A673 (cell line): ENCODE measurements at regions not wholly inside any gene's neighbourhood (a gene's known extent, or its start where the extent isn't known, plus 50 kb on each side); places are given as distances from the start of the nearest gene placed in this dataset.

Experiments
- BruUV-seq: library from RNA; stranded (reverse); fragments of 400-500 nt; replicated peaks from 2 replicates; lab custom pipeline; 2021; lab: Mats Ljungman, UMichigan
- CTCF ChIA-PET: fragments of 300-600 bp; sonication (Branson Sonifier 250); formaldehyde crosslinking; loops from one replicate; lab custom pipeline; 2022; ENCODE audit warnings: antibody characterized with exemption; lab: Charles Lee
- POLR2A ChIA-PET: fragments of 300-600 bp; sonication (Branson Sonifier 250); formaldehyde crosslinking; loops from one replicate; lab custom pipeline; 2022; ENCODE audit warnings: antibody characterized with exemption; ENCODE audit not compliant: low non-redundant PET; lab: Charles Lee
- DNase-seq: peaks from one replicate; pipeline ENCODE4 v3.0.0-alpha.2; 2015; ENCODE audit warnings: low spot score
- H3K27ac ChIP-seq: fragments of 200-600 bp; sonication (generic); 2 replicates; pipeline ENCODE4 v1.5.1; 2016; ENCODE audit warnings: mixed run types, low read depth, mild to moderate bottlenecking, mixed read lengths, antibody characterized with exemption, low read length; ENCODE audit not compliant: poor library complexity, severe bottlenecking
- H3K27me3 ChIP-seq: fragments of 200-600 bp; sonication (generic); replicated peaks from 2 replicates; pipeline ENCODE4 v1.6.1; 2017; ENCODE audit warnings: mixed run types, low read depth, mild to moderate bottlenecking, mixed read lengths, antibody characterized with exemption, low read length; ENCODE audit not compliant: insufficient read depth, poor library complexity
- H3K36me3 ChIP-seq: fragments of 200-600 bp; sonication (generic); 2 replicates; pipeline ENCODE4 v1.6.1; 2016; ENCODE audit warnings: mixed run types, mild to moderate bottlenecking, mixed read lengths, antibody characterized with exemption, low read length; ENCODE audit not compliant: insufficient read depth, poor library complexity, severe bottlenecking
- H3K4me1 ChIP-seq: fragments of 200-600 bp; sonication (generic); 2 replicates; pipeline ENCODE4 v1.6.1; 2017; ENCODE audit warnings: mixed run types, mild to moderate bottlenecking, mixed read lengths, antibody characterized with exemption, low read length; ENCODE audit not compliant: insufficient read depth, poor library complexity, severe bottlenecking
- H3K4me3 ChIP-seq: fragments of 200-600 bp; sonication (generic); 2 replicates; pipeline ENCODE4 v1.5.1; 2016; ENCODE audit warnings: low read depth, mixed run types, mild to moderate bottlenecking, mixed read lengths, low read length; ENCODE audit not compliant: poor library complexity, severe bottlenecking
- H3K9me3 ChIP-seq: fragments of 200-600 bp; sonication (generic); 2 replicates; pipeline ENCODE4 v1.6.1; 2016; ENCODE audit warnings: mixed run types, low read depth, mild to moderate bottlenecking, mixed read lengths, antibody characterized with exemption, low read length; ENCODE audit not compliant: poor library complexity, severe bottlenecking
- EZH2 ChIP-seq: fragments of 200-600 bp; sonication (generic); IDR thresholded peaks from 2 replicates; pipeline ENCODE4 v1.6.1; 2017; ENCODE audit warnings: borderline replicate concordance, low read depth, mild to moderate bottlenecking, mixed read lengths, antibody characterized with exemption, low read length; ENCODE audit not compliant: poor library complexity, severe bottlenecking
- intact Hi-C: fragments of 100-400 bp; cut with micrococcal nuclease; formaldehyde crosslinking; loops from one replicate; pipeline ENCODE4 v1.10.0; 2022; ENCODE audit not compliant: unreplicated experiment
- TF ChIP-seq, protein P1 (sequence below): fragments of 300-800, 200-600 bp; sonication (generic); conservative IDR thresholded peaks from 2 replicates; pipeline ENCODE4 v1.5.1; 2017; ENCODE audit warnings: low read depth, mild to moderate bottlenecking, antibody characterized with exemption, low read length, moderate library complexity, mixed read lengths

DNA sequence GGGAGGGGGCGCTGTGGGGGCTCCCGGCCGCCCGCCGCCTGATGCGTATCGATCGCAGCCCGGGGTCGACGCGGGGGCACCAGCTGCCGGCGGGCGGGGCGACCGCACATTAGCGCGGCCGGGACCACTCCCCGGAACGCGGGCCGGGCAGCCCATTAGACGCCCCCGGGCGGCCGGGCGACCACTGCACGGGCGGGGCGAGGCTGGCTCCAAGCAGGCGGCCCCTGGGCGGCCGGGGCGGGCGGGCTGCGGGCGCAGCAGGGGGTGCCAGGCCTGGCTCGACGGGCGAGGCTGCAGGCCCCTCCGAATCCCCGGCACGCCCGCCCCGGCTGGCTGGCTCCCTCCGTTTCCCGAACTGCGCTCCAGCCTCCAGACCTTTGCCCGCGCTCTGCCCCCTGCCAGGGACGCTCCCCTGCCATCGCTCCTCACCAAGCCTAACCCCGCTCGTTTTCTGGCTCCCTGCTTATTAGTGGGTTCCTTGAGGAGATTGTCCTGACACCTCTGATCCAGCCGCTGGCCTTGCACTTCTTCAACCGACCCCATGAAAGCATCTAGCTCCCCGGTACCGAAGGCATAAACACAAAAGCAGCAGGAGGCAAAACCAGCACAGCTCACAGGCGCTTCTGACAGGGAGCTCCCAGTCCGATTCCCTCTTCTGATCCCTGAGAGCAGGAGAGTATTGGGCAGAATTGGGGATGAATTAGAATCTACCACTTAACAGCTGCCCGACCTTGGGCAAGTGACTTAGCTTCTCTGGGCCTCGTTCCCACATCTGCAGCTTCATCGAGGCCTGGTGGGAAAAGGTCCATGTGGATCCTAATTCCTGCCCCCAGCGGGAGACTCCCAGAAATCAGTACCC lies 92.6 kb upstream of the CASZ1 start:
- ChIA-PET CTCF (no interaction called here), POLR2A (no interaction called here)
- no peaks in the 10 kb centered on the region for H3K9me3 ChIP-seq
- TF ChIP-seq EZH2: no peak
- peaks cover 6% of the 10 kb centered on the region for H3K4me1 ChIP-seq
- no peak for DNase-seq
- H3K27ac ChIP-seq: no peak overlapping the region
- intact Hi-C loops: no loop called here
- H3K27me3 ChIP-seq: no peaks in the 10 kb centered on the region
- no peaks in the 10 kb centered on the region for H3K36me3 ChIP-seq
- H3K4me3 ChIP-seq: peak overlapping the region; percentile 40
- no TSS peak for BruUV-seq

DNA sequence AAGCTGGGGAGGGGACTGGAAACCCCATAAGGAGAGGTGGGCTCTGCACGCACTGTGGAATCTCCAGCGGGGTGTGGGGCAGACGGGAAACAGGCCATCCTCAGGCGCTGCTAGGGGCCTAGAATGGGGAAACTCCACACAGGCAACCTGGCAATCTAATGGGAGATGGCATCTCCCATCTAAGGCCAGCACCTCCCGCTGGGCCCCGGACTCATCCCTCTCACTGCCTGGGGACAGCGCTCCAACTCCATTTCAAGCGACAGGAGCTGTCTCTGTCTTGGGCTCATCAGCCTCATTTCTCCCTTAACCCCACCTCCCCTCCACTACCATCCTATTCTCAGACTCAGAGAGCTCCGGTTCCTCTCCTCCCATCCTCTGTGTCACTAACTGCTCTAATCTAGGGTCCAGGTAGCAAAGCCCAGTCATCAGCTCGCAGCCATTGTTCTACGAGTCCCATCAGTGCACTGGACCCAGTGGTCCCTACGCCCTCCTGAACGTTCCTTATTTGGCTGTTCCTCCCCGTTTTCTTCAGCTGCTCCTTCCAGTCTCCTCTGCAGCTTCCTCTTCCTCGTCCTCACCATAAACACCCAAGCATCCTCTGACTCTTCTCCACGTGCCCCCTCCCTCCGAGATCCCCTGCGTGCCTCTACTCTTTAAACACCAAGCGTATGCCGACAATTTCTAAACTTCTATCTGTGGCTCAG lies 93.4 kb upstream of the CASZ1 start:
- DNase-seq: no peak

DNA sequence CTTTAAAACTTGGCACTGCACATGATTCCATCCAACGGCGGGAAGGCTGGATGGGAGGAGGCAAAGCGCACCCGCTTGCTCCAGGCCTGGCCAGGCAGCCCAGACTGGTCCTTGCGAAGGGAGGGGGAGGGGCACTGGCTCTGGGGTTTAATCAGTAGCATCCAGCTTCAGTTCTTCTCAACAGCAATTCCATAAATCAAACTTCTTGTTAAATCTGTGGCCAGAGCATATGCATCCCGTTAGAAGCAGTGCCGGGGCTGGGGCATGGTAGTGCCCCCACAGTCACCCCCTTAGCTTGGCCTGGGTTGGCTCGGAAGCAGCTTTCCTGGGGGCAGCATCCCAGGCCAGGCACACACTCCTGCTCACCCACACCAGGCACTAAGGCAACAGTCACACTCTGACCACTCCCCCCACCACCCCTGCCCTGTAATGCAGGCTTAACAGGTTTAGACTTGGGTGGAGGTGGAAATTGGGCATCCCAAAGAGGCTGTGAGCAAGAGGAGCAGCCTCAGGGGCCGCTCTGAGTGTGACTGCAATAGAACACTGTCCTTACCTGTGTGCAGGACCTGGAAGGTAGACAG lies 94.1 kb upstream of the CASZ1 start:
- no TSS peak for BruUV-seq
- TF ChIP-seq, protein P1, sequence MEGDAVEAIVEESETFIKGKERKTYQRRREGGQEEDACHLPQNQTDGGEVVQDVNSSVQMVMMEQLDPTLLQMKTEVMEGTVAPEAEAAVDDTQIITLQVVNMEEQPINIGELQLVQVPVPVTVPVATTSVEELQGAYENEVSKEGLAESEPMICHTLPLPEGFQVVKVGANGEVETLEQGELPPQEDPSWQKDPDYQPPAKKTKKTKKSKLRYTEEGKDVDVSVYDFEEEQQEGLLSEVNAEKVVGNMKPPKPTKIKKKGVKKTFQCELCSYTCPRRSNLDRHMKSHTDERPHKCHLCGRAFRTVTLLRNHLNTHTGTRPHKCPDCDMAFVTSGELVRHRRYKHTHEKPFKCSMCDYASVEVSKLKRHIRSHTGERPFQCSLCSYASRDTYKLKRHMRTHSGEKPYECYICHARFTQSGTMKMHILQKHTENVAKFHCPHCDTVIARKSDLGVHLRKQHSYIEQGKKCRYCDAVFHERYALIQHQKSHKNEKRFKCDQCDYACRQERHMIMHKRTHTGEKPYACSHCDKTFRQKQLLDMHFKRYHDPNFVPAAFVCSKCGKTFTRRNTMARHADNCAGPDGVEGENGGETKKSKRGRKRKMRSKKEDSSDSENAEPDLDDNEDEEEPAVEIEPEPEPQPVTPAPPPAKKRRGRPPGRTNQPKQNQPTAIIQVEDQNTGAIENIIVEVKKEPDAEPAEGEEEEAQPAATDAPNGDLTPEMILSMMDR: no peak
- no peak for TF ChIP-seq EZH2
- Histone ChIP-seq H3K4me1 (peaks cover 6% of the 10 kb centered on the region), H3K27ac (no peak overlapping the region), H3K9me3 (no peaks in the 10 kb centered on the region), H3K27me3 (no peaks in the 10 kb centered on the region), H3K4me3 (no peak overlapping the region), H3K36me3 (no peaks in the 10 kb centered on the region)
- ChIA-PET POLR2A (no interaction called here), CTCF (no interaction called here)
- DNase-seq: no peak
- intact Hi-C loops: no loop called here

More for the DNA sequence above, 93.4 kb upstream of the CASZ1 start:
- no peaks in the 10 kb centered on the region for H3K27me3 ChIP-seq
- BruUV-seq: no TSS peak
- no peak overlapping the region for H3K4me3 ChIP-seq
- ChIA-PET POLR2A (no interaction called here), CTCF (no interaction called here)
- intact Hi-C loops: no loop called here
- H3K9me3 ChIP-seq: no peaks in the 10 kb centered on the region
- TF ChIP-seq, protein P1: no peak
- TF ChIP-seq EZH2: no peak
- no peak overlapping the region for H3K27ac ChIP-seq
- peaks cover 6% of the 10 kb centered on the region for H3K4me1 ChIP-seq
- no peaks in the 10 kb centered on the region for H3K36me3 ChIP-seq
